ENCODE measurements at regions not wholly inside any gene's neighbourhood (a gene's known extent, or its start where the extent isn't known, plus 50 kb on each side); places are given as distances from the start of the nearest gene placed in this dataset.

DNA sequence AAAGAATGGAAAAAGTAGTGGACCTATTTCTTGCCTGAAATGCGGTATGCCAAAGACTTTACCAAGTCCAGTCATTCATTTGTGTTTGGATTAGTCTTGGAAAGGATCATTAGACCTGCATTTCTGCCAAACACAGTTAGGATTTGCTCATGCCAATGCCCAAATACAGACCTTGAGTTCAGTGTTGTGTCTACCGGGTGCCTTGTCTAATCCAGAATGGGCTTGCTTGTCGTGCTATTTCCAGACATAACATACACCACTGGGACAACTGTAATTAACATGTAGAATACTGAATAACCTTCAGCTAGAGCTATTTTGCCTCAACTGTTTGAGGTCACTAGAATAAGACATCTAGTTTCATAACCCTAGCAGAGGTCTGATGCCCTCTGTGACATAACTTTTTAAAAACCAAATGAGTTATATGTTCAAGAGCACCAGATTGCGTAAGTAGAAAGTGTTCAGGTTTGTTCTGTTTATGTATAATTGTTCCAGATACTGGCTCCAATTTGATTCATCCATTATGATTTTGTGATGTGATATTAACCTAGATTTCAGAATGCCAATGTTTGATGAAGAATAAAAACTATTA lies 145.3 kb upstream of the DPH6 start:
- H3K14ac ChIP-seq (ENCODE audit: insufficient read depth, low read length), result no peak overlapping the region
- H2BK5ac ChIP-seq (ENCODE audit: insufficient read length, low read length), result no peak overlapping the region
- no peaks in the 10 kb centered on the region for H3K36me3 Mint-ChIP-seq (ENCODE audit: insufficient read depth in 1 of 3, low read depth in 3 of 3)
- DNase-seq, result no peak
- no peak overlapping the region for H3K27ac Mint-ChIP-seq
- H3K23me2 ChIP-seq (ENCODE audit: insufficient read length, low read depth, low read length, poor library complexity, severe bottlenecking), result no peaks in the 10 kb centered on the region
- no peak overlapping the region for H4K8ac ChIP-seq (replicated peaks; ENCODE audit: insufficient read length, low read depth, low read length)
- no peak overlapping the region for H2BK20ac ChIP-seq (ENCODE audit: low read depth, low read length, poor library complexity, severe bottlenecking)
- no peak overlapping the region for H3K4ac ChIP-seq (ENCODE audit: low read depth, low read length)
- no peaks in the 10 kb centered on the region for H3K4me1 ChIP-seq (ENCODE audit: insufficient read depth, low read length)
- H3K27me3 Mint-ChIP-seq (ENCODE audit: low read depth), result no peaks in the 10 kb centered on the region
- H2AK5ac ChIP-seq (ENCODE audit: insufficient read length, low read length), result no peak overlapping the region
- H3K79me1 ChIP-seq (ENCODE audit: insufficient read depth, low read depth, low read length, poor library complexity, severe bottlenecking), result no peaks in the 10 kb centered on the region
- no peak overlapping the region for H4K91ac ChIP-seq (ENCODE audit: insufficient read length, low read depth, low read length)
- no peaks in the 10 kb centered on the region for H3K9me3 ChIP-seq (ENCODE audit: control insufficient read depth, low read depth, low read length)
- H3T11ph ChIP-seq (ENCODE audit: low read length), result no peak overlapping the region
- no peak overlapping the region for H3K18ac ChIP-seq (ENCODE audit: insufficient read length, low read depth, low read length)
- H3K27me3 ChIP-seq (ENCODE audit: insufficient read depth, low read length), result no peaks in the 10 kb centered on the region
- no peak overlapping the region for H2AFZ ChIP-seq (ENCODE audit: low read length)
- no CpG with 5 or more reads among the region's 4 CpGs for WGBS (ENCODE audit: extremely low coverage, insufficient read length, low lambda C conversion rate)
- H3K27ac ChIP-seq (ENCODE audit: insufficient read length, low read depth, low read length), result no peak overlapping the region
- H2BK12ac ChIP-seq (ENCODE audit: insufficient read length, low read depth, low read length), result no peak overlapping the region
- no peak overlapping the region for H3K23ac ChIP-seq (ENCODE audit: insufficient read length, low read depth, low read length)
- no peak overlapping the region for H3K9ac ChIP-seq (ENCODE audit: extremely low read depth, insufficient read length, low read length)
- TF ChIP-seq, protein P1, sequence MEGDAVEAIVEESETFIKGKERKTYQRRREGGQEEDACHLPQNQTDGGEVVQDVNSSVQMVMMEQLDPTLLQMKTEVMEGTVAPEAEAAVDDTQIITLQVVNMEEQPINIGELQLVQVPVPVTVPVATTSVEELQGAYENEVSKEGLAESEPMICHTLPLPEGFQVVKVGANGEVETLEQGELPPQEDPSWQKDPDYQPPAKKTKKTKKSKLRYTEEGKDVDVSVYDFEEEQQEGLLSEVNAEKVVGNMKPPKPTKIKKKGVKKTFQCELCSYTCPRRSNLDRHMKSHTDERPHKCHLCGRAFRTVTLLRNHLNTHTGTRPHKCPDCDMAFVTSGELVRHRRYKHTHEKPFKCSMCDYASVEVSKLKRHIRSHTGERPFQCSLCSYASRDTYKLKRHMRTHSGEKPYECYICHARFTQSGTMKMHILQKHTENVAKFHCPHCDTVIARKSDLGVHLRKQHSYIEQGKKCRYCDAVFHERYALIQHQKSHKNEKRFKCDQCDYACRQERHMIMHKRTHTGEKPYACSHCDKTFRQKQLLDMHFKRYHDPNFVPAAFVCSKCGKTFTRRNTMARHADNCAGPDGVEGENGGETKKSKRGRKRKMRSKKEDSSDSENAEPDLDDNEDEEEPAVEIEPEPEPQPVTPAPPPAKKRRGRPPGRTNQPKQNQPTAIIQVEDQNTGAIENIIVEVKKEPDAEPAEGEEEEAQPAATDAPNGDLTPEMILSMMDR (conservative IDR thresholded peaks at IDR 0.05), result no peak
- no peak overlapping the region for H2BK15ac ChIP-seq (ENCODE audit: low read depth, low read length)
- H2BK120ac ChIP-seq (ENCODE audit: low read depth, low read length, poor library complexity, severe bottlenecking), result no peak overlapping the region
- H3K56ac ChIP-seq (ENCODE audit: insufficient read length, low read depth, low read length), result no peak overlapping the region
- no peaks in the 10 kb centered on the region for H3K9me3 Mint-ChIP-seq
- no peaks in the 10 kb centered on the region for H4K20me1 ChIP-seq (ENCODE audit: control insufficient read depth, insufficient read depth, insufficient read length)
- peaks cover 0 to 8% of the 10 kb centered on the region in 2 experiments; a peak in 2 of 4 replicates for H3K4me1 Mint-ChIP-seq
- H3K79me2 ChIP-seq (ENCODE audit: insufficient read depth, low read length), result no peaks in the 10 kb centered on the region
- no peak overlapping the region for H3K4me3 Mint-ChIP-seq
- H4K5ac ChIP-seq (ENCODE audit: insufficient read length, low read depth, low read length), result no peak overlapping the region
- no peak overlapping the region for H3K4me2 ChIP-seq (ENCODE audit: insufficient read depth, insufficient read length, low read length)

All from H9 (cell line).